Rectal smooth muscle tissue (tissue), 1 donor: ENCODE measurements at regions not wholly inside any gene's neighbourhood (a gene's known extent, or its start where the extent isn't known, plus 50 kb on each side); places are given as distances from the start of the nearest gene placed in this dataset.

ENCODE experiments used
- H3K27ac ChIP-seq: one replicate; pipeline ENCODE4 v1.7.0; 2013; ENCODE audit warnings: low read depth, low read length, inconsistent platforms
- H3K27me3 ChIP-seq: one replicate; pipeline ENCODE4 v1.7.0; 2013; ENCODE audit warnings: low read length; ENCODE audit not compliant: control insufficient read depth, insufficient read depth
- H3K36me3 ChIP-seq: one replicate; pipeline ENCODE4 v1.7.0; 2013; ENCODE audit warnings: low read length; ENCODE audit not compliant: control insufficient read depth, insufficient read depth
- H3K4me1 ChIP-seq: one replicate; pipeline ENCODE4 v1.7.0; 2013; ENCODE audit warnings: low read length; ENCODE audit not compliant: control insufficient read depth, insufficient read depth
- H3K4me3 ChIP-seq: one replicate; pipeline ENCODE4 v1.7.0; 2013; ENCODE audit warnings: low read length
- H3K9ac ChIP-seq: one replicate; pipeline ENCODE4 v1.7.0; 2013; ENCODE audit warnings: low read length

GRCh38 chr4:186887291-186887700 lies 163.6 kb upstream of the FAT1 start:
- Histone ChIP-seq H3K4me1 (no peaks in the 10 kb centered on the region), H3K27ac (no peak overlapping the region), H3K4me3 (no peak overlapping the region), H3K9ac (no peak overlapping the region), H3K36me3 (no peaks in the 10 kb centered on the region), H3K27me3 (no peaks in the 10 kb centered on the region)

GRCh38 chr4:186887752-186888151 lies 164.1 kb upstream of the FAT1 start:
- H3K27ac ChIP-seq = no peak overlapping the region
- no peaks in the 10 kb centered on the region for H3K4me1 ChIP-seq
- H3K9ac ChIP-seq = no peak overlapping the region
- H3K27me3 ChIP-seq = no peaks in the 10 kb centered on the region
- H3K36me3 ChIP-seq = no peaks in the 10 kb centered on the region
- no peak overlapping the region for H3K4me3 ChIP-seq

- Histone ChIP-seq H3K27ac (no peak overlapping the region), H3K36me3 (no peaks in the 10 kb centered on the region)
Observed at GRCh38 chr4:186889876-186890643, 166.4 kb upstream of the FAT1 start.

GRCh38 chr4:186891859-186892486 lies 168.3 kb upstream of the FAT1 start:
- H3K4me3 ChIP-seq = no peak overlapping the region
- no peak overlapping the region for H3K9ac ChIP-seq
- no peaks in the 10 kb centered on the region for H3K27me3 ChIP-seq
- H3K27ac ChIP-seq = no peak overlapping the region
- H3K4me1 ChIP-seq = no peaks in the 10 kb centered on the region
- no peaks in the 10 kb centered on the region for H3K36me3 ChIP-seq

More at GRCh38 chr4:186889876-186890643, 166.4 kb upstream of the FAT1 start:
- Histone ChIP-seq H3K4me1 (no peaks in the 10 kb centered on the region), H3K4me3 (no peak overlapping the region), H3K27me3 (no peaks in the 10 kb centered on the region), H3K9ac (no peak overlapping the region)

GRCh38 chr4:186898367-186898766 lies 174.7 kb upstream of the FAT1 start:
- no peak overlapping the region for H3K9ac ChIP-seq
- H3K4me3 ChIP-seq = no peak overlapping the region
- no peaks in the 10 kb centered on the region for H3K27me3 ChIP-seq
- peaks cover 8% of the 10 kb centered on the region for H3K4me1 ChIP-seq
- no peaks in the 10 kb centered on the region for H3K36me3 ChIP-seq
- no peak overlapping the region for H3K27ac ChIP-seq

GRCh38 chr4:186900232-186900900 lies 176.7 kb upstream of the FAT1 start:
- H3K4me1 ChIP-seq = peaks cover 8% of the 10 kb centered on the region
- H3K27me3 ChIP-seq = no peaks in the 10 kb centered on the region
- H3K4me3 ChIP-seq = no peak overlapping the region
- H3K36me3 ChIP-seq = no peaks in the 10 kb centered on the region
- H3K9ac ChIP-seq = no peak overlapping the region
- H3K27ac ChIP-seq = no peak overlapping the region

GRCh38 chr4:186900984-186901383 lies 177.3 kb upstream of the FAT1 start:
- Histone ChIP-seq H3K9ac (no peak overlapping the region), H3K27me3 (no peaks in the 10 kb centered on the region), H3K4me1 (peaks cover 8% of the 10 kb centered on the region), H3K4me3 (no peak overlapping the region), H3K27ac (no peak overlapping the region), H3K36me3 (no peaks in the 10 kb centered on the region)

GRCh38 chr4:186901850-186902249 lies 178.2 kb upstream of the FAT1 start:
- no peaks in the 10 kb centered on the region for H3K27me3 ChIP-seq
- no peak overlapping the region for H3K27ac ChIP-seq

GRCh38 chr4:186902361-186902760 lies 178.7 kb upstream of the FAT1 start:
- no peak overlapping the region for H3K27ac ChIP-seq
- H3K4me3 ChIP-seq = no peak overlapping the region
- peaks cover 8% of the 10 kb centered on the region for H3K4me1 ChIP-seq
- no peaks in the 10 kb centered on the region for H3K27me3 ChIP-seq
- no peaks in the 10 kb centered on the region for H3K36me3 ChIP-seq
- H3K9ac ChIP-seq = no peak overlapping the region

More at GRCh38 chr4:186901850-186902249, 178.2 kb upstream of the FAT1 start:
- no peaks in the 10 kb centered on the region for H3K36me3 ChIP-seq
- H3K4me3 ChIP-seq = no peak overlapping the region
- peaks cover 8% of the 10 kb centered on the region for H3K4me1 ChIP-seq
- no peak overlapping the region for H3K9ac ChIP-seq

GRCh38 chr4:186904101-186904500 lies 180.4 kb upstream of the FAT1 start:
- H3K4me1 ChIP-seq = peaks cover 8% of the 10 kb centered on the region
- H3K36me3 ChIP-seq = no peaks in the 10 kb centered on the region
- H3K4me3 ChIP-seq = no peak overlapping the region
- no peak overlapping the region for H3K27ac ChIP-seq
- H3K9ac ChIP-seq = no peak overlapping the region
- H3K27me3 ChIP-seq = no peaks in the 10 kb centered on the region

- Histone ChIP-seq H3K36me3 (no peaks in the 10 kb centered on the region), H3K9ac (no peak overlapping the region), H3K27me3 (no peaks in the 10 kb centered on the region), H3K27ac (no peak overlapping the region), H3K4me1 (peaks cover 6% of the 10 kb centered on the region), H3K4me3 (no peak overlapping the region)
Observed at GRCh38 chr4:186906722-186907121, 183.1 kb upstream of the FAT1 start.

- H3K27ac ChIP-seq = no peak overlapping the region
- no peaks in the 10 kb centered on the region for H3K4me1 ChIP-seq
- no peak overlapping the region for H3K9ac ChIP-seq
- H3K4me3 ChIP-seq = no peak overlapping the region
- no peaks in the 10 kb centered on the region for H3K27me3 ChIP-seq
- H3K36me3 ChIP-seq = no peaks in the 10 kb centered on the region
Observed at GRCh38 chr4:186910385-186910784, 186.7 kb upstream of the FAT1 start.
